CD4-positive, alpha-beta T cell treated with Interleukin-6 at 100 ng/mL for 8 hours (primary cell): ENCODE measurements at regions not wholly inside any gene's neighbourhood (a gene's known extent, or its start where the extent isn't known, plus 50 kb on each side); places are given as distances from the start of the nearest gene placed in this dataset.

Source experiments
- DNase-seq: peaks from one replicate; pipeline ENCODE4 v3.0.0-alpha.2; 2020; ENCODE audit warnings: mixed read lengths, low spot score

DNA sequence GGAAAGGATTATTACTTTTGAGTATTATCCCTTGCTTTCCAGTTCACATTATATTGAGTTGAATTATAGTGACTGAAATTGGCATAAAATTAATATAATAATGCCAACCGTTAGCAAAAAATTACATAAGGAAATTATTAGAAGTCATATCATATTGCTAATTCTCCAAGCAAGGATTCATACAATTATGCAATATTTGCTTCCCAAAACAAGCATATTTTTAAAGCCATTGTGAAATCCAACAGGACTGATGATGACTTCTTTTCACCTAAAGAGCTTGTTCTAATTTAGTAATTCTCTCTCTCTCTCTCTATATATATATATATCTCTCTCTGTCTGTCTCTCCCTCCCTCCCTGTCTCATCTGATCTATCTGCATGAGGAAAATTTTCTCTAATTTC lies 283.5 kb downstream of the DSEL start:
- DNase-seq, result no peak

DNA sequence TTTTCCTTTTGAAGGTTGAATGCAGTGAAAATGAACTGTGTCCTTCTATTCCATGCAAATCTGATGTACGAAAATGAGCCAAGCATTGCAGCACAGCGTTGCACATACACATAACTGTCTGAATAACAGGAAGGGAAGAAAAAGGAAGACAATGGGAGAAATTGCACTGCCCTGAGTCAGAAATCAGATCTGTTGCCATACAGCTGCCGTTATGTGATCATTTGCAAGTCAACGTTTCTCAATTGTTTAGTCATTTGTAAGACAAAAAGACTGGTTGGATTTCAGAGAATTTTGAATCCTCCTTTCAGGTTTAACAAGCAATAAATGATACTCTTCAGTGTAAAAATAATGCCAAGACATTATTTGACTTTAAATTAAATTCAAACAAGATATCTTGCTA lies 284.1 kb downstream of the DSEL start:
- DNase-seq, result no peak

DNA sequence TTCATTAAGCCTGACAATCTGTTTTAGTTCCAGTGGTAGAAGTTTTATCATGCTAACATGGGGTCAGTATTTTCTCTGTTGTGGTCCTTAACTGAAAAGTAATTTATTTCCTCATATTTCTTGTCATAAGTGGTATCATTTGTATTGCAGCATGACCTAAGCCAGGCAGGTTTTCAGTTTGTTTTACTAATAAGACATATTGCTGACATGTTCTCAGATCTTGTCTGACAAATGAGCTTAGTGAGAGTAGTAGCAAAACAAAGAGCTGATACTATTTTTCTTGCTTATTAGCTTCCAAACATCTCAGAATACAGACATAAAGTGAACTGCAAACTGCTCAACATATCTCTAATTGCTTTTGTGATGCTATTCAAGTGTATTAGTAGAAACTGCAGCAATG lies 293.6 kb downstream of the DSEL start:
- no peak for DNase-seq

DNA sequence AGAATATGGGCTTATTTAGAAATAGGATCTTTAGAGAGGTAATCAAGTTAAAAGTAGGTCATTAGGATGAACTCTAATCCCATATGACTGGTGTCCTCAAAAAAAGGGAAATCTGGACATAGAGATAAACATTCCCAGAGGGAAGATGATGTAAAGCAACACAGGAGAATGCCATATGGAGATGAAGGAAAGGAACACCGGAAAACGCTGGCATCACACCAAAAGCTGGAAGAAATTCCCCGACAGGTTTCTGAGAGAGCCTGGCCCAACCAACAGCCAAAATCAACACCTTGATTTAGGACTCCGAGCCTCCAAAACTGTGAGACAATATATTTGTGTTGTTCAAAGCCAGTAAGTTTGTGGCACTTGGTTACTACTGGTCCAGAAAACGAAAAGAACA lies 296.7 kb downstream of the DSEL start:
- no peak for DNase-seq

DNA sequence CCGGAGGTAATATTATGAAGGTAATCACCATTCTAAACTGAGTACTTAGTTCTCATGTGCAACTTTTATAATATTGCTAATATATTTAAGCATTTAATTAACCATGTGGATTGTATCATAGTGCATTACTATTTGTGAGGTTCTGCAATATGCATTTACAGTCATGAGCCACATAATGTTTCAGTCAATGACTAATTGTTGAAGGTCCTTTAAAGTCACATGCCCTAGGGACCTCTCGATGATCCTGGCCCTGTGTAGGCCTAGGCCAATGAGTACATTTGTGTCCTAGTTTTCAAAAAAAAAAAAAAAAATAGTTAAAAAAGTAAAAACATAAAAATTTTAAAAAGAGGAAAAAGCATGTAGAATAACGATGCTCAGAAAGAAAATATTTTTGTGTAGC lies 298.0 kb downstream of the DSEL start:
- no peak for DNase-seq

DNA sequence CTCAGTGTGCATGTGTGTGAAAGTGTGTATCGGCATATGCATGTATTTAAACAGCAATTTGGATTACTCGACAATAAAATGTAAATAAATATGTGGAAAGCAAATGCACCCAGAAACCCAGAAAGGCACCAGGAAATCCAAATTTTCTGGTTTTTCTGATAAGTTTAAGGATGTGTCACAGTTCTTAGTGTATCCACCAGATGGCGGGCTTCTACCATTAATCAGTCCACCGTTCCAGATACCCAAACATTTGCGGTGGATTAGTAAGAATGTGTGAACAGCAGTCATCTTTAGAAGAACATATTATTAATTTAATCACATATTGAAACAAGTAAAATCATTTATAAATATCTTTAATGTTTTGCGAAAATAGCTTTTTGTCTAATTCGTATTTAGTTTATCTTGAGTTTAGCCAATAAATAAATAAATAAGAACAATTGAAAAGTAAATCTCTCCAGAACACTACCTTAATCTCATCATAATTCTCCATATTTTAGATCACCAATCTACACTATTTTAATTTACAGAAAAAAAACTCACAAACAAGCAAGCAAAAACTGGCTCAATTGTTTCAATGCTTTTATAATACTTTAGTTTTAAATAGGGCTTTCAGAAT lies 298.9 kb downstream of the DSEL start:
- DNase-seq, result peak; percentile 53

DNA sequence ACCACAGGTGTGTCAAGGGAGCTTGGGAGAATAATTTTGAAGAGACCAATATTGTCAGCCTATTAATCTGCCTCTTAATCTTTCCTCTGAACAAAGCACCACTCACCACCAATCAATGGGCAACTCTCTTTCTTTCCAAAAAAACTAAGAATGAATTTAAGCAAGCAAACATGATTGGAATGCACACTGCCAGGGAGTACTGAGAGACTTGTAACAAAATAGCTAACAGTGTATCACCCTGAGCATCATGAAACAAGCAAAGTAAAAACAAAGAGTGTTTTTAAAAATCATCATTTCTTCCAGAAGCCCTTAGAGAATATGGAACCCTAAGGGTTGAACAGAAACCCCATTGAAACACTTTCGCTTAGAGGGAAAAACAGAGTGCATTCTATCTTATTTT lies 299.7 kb downstream of the DSEL start:
- no peak for DNase-seq

DNA sequence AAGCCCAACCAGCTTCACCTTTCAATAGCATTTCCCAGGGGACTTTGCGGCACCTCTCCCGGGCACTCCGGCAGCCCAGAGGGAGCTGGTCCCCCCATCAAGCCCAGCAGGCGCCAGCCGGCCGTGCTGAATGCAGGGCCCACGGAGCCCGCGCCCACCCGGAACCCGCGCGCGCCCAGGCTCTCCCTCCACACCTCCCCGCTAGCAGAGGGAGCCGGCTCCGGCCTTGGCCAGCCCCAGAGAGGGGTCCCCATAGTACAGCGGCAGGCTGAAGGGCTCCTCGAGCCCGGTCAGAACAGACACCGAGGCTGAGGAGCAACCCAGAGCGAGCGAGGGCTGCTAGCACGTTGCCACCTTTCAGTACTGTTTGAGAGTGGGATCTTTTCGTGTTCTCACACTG lies 300.8 kb downstream of the DSEL start:
- no peak for DNase-seq

DNA sequence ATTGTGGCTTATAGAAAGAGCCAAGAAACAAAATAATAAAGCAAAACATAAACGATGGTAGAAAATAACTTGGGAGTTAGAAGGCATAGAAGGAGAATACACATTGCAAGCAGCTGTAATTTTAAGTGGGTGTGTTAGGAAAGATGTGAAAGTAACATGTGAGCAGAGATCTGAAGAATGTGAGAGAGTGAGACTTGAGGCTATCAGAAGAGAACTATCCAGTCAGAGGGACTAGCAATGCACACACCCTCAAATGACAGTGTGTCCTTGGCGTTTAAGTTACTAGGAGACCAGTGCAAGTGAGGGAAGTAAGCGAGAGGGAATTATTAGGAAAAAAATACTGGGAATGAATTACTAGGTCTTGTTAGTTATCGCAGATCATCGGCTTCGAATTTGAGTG lies 304.9 kb downstream of the DSEL start:
- DNase-seq, result no peak

DNA sequence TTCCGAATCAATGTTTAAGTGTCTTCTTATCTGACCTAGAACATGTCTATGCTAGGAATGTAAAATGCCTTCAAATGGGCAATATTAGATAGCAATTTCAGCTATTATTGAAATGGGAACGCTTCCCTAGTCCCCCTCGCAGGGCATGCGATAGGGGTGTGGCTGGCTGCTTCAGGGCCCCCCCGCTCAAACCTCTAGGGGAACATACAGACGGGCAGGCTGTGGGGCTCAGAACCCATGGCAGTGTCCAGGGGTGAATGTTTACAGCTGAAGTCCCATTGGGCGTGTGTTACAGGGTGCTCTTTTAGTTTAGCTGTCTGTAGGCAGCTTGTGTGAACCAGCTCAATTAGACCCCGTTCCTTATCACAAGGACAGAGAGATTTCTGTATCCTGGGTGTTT lies 315.9 kb downstream of the DSEL start:
- no peak for DNase-seq

DNA sequence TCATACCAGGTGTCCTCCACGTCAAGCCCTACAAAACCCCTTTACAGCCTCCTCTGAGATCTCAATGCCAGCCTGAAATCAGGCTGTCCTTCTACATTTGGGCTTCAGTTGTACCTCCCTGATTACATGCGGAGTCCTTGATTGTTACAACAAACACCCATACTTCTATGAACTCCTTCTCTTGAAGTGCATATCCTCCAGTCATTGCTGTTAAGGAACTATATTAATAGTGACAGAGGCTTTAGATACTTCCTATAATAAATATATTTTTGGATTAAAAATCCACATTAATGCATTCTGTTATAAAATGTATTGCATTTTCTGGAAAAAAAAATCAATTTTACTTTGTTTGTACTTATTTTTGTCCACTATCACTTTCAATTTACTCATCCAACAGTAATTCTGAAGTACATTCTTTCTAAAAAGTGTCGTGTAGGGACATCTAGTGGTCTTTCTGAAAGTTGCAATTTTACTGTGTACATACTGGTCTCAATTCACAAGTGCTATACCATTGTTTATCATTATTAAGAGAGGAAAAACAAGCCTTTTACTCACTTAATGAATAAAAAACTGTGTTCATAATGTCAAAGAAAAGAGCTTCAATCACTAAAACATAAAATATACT lies 316.4 kb downstream of the DSEL start:
- peak; percentile 9 for DNase-seq

DNA sequence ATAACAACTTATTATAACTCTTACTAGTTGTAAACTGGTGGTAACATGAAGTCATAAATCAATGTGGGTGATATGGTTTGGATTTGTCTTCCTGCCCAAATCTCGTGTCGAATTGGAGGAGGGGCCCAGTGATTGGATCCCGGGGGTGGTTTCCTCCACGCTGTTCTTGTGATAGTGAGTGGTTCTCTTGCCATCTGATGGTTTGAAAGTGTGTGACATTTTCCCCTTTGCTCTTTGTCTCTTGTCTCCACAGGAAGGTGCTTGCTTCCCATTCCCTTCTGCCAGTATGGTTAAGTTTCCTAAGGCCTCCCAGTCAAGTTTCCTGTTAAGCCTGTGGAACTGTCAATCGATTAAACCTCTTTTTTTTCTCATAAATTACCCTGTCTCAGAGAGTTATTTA lies 321.6 kb downstream of the DSEL start:
- DNase-seq, result no peak

DNA sequence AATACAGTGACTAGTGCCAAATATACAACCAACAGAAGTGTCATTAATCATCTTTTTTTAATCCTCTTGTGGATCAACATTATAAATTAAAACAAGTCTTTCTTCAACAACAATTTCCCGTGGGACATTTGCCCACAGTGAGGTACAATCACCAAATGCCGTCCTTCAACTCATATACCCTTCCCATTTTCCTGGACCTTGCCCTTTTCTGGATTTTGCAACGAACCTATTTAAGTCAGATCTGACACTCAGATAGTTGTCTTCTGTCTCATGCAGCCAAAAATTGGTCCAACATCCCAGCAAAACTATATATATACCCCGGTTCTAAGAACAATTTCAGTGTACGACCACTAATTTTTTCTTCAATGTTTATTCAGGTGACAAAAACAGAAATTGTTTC lies 324.0 kb downstream of the DSEL start:
- no peak for DNase-seq

DNA sequence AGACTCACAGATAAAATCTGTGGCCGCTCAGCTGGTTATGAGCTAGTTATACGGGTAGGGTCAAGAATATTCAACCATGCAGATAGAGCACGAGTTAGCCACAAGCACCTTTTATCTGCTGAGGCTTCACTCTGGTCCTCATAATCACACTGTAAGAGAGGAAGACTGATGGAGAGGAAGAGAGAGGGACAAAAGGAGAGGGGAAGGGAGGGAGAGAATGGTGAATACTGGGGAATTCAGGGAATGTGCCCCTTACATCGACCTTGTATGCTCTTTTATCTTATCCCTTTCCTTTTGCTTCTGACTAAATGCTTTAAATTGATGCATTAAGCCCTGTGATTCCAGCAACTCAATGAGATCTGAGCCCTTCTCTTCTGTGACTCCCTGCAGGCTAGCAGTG lies 333.1 kb downstream of the DSEL start:
- DNase-seq, result no peak

DNA sequence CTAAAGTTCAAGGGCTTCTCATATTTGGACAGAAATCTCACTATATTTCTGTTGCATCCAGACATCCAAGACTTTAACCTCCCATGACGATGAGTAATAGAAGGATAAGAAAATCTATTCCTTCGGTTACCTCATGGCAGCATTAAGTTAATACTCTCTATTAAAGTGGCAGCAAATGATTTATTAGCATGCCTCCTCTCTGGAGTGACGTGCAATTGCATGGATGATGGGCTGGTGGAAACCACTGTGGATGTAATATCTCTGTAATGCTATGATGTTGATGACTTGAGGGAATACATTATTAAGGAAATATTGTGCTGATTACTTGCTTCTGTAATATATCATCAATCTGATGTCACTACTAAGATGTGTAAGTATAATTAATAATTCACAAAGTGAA lies 336.8 kb downstream of the DSEL start:
- DNase-seq, result no peak

DNA sequence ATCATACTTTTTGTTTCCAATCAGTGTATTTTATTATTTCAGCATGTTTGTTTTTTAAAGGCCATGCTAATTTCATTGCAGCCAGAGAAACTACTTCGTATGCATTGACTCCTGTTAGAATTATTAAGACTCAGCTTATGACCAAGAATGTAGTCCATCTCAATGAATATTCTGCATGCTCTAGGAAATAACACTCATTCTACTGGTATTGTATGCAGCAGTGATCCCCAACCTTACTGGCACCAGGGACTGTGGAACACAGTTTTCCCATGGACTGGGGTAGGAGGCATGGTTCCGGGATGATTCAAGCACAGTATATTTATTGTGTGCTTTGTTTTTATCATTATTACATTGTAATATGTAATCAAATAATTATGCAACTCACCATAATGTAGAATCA lies 356.9 kb downstream of the DSEL start:
- DNase-seq, result no peak

DNA sequence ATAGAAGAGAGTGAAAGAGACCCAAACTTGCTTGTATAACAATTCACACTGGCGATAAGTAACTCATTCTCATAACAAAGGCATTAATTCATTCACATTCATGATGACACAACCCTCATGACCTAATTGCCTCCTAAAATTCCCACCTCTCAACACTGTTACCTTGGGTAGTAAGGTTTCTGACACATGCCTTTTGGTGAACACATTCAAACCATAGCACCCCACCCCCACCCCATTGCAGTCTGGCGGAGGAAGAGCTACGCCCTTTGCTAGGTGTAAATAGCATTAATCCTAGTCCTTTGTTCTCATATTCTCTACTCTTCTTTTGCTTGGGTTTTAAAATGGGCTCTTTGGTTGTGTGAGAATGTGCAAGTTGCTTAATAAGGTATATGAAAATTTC lies 361.5 kb downstream of the DSEL start:
- DNase-seq, result no peak

DNA sequence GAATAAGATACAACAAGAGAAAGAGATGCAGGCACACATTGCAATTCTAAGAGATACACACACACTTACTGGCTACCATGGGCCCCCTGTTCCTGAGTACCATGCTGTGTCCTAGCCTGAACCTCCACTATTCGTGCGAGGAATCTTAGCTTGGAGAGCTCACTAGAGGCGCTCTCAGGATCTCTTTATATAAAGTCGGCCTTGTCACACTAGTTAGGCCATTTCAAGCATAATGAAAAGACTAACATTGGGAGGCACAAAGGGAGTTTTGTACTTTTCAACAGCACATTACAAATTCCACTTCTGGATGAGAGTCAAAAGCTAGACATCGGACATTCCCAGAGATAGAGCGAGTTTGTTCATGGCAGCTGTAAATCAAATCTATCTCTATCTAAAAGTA lies 365.2 kb downstream of the DSEL start:
- no peak for DNase-seq

DNA sequence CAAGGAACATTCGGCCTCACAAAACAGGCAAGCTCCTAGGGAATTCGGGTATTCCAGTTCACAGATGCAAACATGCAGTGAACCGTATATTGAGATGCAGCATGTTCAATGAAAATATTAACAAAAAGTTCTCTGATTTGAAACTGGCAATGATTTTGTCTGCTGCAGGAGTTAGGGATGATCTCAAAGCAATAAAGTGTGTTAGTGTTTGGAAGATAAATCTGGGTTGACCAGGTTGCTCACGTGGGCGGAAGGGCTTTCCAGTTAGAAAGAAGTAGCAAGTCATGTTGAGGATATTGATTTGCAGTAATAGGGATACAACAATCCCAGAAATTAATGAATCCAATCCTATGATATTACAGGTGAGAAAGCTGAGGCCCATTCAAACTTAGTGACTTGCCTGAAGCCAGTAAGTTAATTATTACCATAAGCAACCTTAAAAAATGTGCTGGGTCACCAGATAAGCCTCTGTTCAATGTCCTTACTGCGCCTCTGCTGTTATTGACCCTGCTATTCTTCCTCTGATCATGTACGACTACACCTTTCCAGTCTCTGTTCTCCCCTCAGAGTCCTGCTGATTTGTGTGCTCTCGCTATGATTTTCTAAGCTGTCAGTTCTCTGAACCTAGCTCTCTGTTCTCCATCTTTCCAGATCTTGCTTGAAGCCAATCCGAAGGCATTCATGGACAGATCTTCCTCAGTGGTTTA lies 370.8 kb downstream of the DSEL start:
- no peak for DNase-seq

DNA sequence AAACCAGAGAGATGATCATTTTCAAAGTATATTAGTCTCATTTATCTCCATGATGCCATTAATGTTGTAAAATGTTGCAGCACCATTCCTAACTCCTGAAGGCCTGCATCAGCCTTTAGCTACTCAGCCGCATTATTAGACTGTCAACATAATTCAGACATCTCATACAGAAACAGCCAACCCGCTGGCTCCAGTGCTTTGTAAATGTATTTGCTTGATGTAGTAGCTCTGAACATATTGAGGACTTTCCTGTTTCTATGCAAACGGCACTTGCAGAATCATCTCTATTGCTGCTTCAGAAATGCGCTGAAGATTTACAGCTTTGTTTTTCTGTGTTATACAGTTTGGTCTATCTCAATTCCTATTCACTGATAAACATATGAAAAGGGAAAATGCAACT lies 372.2 kb downstream of the DSEL start:
- DNase-seq, result no peak

DNA sequence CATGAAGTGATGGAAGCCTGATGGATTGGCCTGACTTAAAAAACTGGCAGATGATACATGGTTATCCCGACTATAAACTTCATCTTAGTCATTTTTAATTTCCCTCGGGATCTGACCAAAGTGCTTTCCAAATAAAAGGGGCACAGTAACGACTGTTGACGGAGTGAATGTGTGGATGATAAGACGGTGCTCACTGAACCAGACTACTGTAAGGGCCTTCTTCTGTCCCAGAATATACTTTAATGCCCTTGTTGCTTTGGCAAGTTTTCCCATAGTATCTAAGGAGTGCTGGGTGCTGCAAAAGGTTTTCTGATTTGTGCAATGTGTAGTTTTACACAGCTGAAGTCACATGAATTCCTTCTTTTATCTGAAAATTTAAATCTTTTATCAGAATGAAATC lies 373.5 kb downstream of the DSEL start:
- DNase-seq, result no peak

DNA sequence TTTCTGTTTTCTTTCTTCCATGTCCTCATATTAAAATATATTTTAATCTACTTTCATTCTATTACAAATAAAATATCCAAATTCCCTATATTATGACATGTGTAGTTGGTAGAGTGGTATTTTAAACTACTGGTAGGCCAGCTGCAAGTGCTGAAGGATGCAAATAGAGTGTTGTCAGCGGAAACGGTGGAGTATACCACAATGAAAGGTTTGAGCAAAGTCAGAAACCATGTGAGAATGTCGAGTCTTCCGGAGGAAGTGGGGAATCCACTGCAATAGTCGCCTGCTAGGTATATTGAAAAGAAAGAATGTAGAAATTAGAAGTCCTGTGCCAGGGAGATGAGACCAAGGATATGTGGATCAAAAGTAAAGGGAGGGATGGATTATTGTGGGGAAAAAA lies 373.9 kb downstream of the DSEL start:
- no peak for DNase-seq

DNA sequence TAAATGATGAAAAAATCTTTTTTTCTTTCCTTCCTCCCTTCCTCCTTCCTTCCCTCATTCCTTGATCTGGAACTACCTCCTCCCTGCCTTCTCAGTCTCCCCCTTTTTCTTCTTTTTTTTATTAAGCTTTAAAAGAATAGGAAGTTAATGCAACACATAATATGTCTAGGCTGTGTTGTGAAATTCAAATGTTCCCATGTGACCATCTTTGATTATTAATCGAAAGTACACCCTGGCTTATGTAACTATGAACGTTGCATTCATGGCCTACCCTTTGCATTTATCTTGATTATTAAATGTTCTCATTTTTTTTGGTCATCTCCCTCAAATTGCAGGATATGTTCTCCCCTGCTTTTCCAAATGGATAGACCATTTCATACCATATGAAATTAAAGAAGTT lies 376.0 kb downstream of the DSEL start:
- no peak for DNase-seq

DNA sequence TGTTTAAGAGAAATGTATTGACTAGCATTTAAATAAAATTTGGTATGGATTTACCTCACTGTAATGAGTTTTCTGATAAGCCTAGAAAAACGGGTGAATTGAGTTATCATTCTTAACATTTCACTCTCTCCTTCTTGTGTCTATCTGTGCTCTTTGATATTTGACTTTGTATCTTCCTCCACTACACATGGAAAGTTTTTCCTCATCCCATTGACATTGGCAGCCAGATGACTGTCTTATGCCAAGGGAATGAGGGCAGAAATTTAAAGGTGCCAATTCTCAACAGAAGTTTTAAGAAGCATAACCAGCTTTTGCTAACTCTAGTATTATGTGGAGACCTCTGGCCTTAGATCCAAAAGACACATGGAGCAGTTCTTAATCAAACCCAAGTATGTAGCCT lies 376.6 kb downstream of the DSEL start:
- no peak for DNase-seq
